ENCODE measurements at regions not wholly inside any gene's neighbourhood (a gene's known extent, or its start where the extent isn't known, plus 50 kb on each side); places are given as distances from the start of the nearest gene placed in this dataset.

- ATAC-seq (ENCODE audit: low FRiP score): no peak
- DNase-seq (ENCODE audit: low spot score): no peak
- no peak for TF ChIP-seq CTCF (IDR thresholded peaks at IDR 0.05)
Observed at GRCh38 chr5:61924251-61924650, 381.8 kb upstream of the KIF2A start.

GRCh38 chr5:61926911-61927310 is 379.1 kb upstream of the KIF2A start:
- no peak for TF ChIP-seq CTCF (IDR thresholded peaks at IDR 0.05)

GRCh38 chr5:61931236-61931635 is 374.8 kb upstream of the KIF2A start:
- ATAC-seq (ENCODE audit: low FRiP score) (no peak), DNase-seq (ENCODE audit: low spot score) (no peak)
- TF ChIP-seq CTCF (IDR thresholded peaks at IDR 0.05): no peak

More at GRCh38 chr5:61926911-61927310, 379.1 kb upstream of the KIF2A start:
- no peak for DNase-seq (ENCODE audit: low spot score)
- no peak for ATAC-seq (ENCODE audit: low FRiP score)

GRCh38 chr5:61933787-61934626 is 372.0 kb upstream of the KIF2A start:
- DNase-seq (ENCODE audit: low spot score) (no peak), ATAC-seq (ENCODE audit: low FRiP score) (no peak)
- TF ChIP-seq CTCF (IDR thresholded peaks at IDR 0.05): no peak

GRCh38 chr5:61941637-61942036 is 364.4 kb upstream of the KIF2A start:
- ATAC-seq (ENCODE audit: low FRiP score) (no peak), DNase-seq (ENCODE audit: low spot score) (no peak)
- no peak for TF ChIP-seq CTCF (IDR thresholded peaks at IDR 0.05)

- DNase-seq (ENCODE audit: low spot score): no peak
- no peak for ATAC-seq (ENCODE audit: low FRiP score)
Observed at GRCh38 chr5:61942462-61943049, 363.4 kb upstream of the KIF2A start.

More at GRCh38 chr5:61942462-61943049, 363.4 kb upstream of the KIF2A start:
- no peak for TF ChIP-seq CTCF (IDR thresholded peaks at IDR 0.05)
